Endothelial cell of umbilical vein (primary cell): ENCODE measurements at regions not wholly inside any gene's neighbourhood (a gene's known extent, or its start where the extent isn't known, plus 50 kb on each side); places are given as distances from the start of the nearest gene placed in this dataset.

Experiments
- BruUV-seq: library from RNA; stranded (reverse); fragments of 400-500 nt; replicated peaks from 2 replicates; lab custom pipeline; 2021; lab: Mats Ljungman, UMichigan
- CTCF ChIA-PET: fragments of 300-600, 350-600 bp; sonication (Branson Sonifier 250); formaldehyde crosslinking; loops from one replicate; lab custom pipeline; 2021; ENCODE audit warnings: antibody characterized with exemption, inconsistent platforms; lab: Charles Lee
- POLR2A ChIA-PET: fragments of 300-600, 350-600 bp; sonication (Branson Sonifier 250); formaldehyde crosslinking; loops from one replicate; lab custom pipeline; 2021; ENCODE audit warnings: antibody characterized with exemption, inconsistent platforms; lab: Charles Lee
- DNase-seq: peaks from one replicate; pipeline ENCODE4 v3.0.0-alpha.2; 2011; ENCODE audit warnings: low read depth, low spot score
- FAIRE-seq: peaks from 2 replicates; lab custom pipeline; 2011; peaks lifted over from hg19 to GRCh38; lab: Jason Lieb, UNC
- H2AFZ ChIP-seq: 2 replicates; pipeline ENCODE4 v1.6.0; 2012; ENCODE audit warnings: low read depth, low read length, control low read depth, inconsistent platforms
- H3K27ac ChIP-seq: 2 replicates; pipeline ENCODE4 v1.5.1; 2011; ENCODE audit warnings: low read depth, mild to moderate bottlenecking, control low read depth, low read length, moderate library complexity; ENCODE audit not compliant: insufficient read depth
- H3K27me3 ChIP-seq, 2 experiments: 2 replicates each; pipeline versions ENCODE4 v1.6.0 to v1.6.1; 2011; ENCODE audit warnings: low read length in 2 of 2, mixed read lengths in 1 of 2; ENCODE audit not compliant: control insufficient read depth in 2 of 2, insufficient read depth in 2 of 2
- H3K36me3 ChIP-seq, 2 experiments: 2 replicates in 1 of 2; 3 replicates in 1 of 2; pipeline ENCODE4 v1.5.1; 2011; ENCODE audit warnings: low read length in 2 of 2, mild to moderate bottlenecking in 1 of 2, moderate library complexity in 1 of 2; ENCODE audit not compliant: control insufficient read depth in 2 of 2, insufficient read depth in 2 of 2; ENCODE audit errors: extremely low read depth in 1 of 2
- H3K4me1 ChIP-seq: 3 replicates; pipeline ENCODE4 v1.5.1; 2011; ENCODE audit warnings: mild to moderate bottlenecking, low read length; ENCODE audit not compliant: control insufficient read depth, insufficient read depth; ENCODE audit errors: extremely low read depth
- H3K4me2 ChIP-seq: 2 replicates; pipeline ENCODE4 v1.6.1; 2011; ENCODE audit warnings: low read length, control low read depth, mixed read lengths; ENCODE audit not compliant: insufficient read depth
- H3K4me3 ChIP-seq, 3 experiments: fragments of 200-600 bp in 1 of 3; sonication (generic), shearing (Covaris generic) in 1 of 3; replicated peaks in 1 of 3; 2 replicates each; pipeline ENCODE4 v1.5.1; 2011 to 2016; ENCODE audit warnings: control low read depth in 3 of 3, low read length in 3 of 3, mild to moderate bottlenecking in 2 of 3, inconsistent platforms in 1 of 3, low read depth in 1 of 3, moderate library complexity in 1 of 3; ENCODE audit not compliant: insufficient read depth in 1 of 3
- H3K79me2 ChIP-seq: 2 replicates; pipeline ENCODE4 v1.6.0; 2012; ENCODE audit warnings: low read length, inconsistent platforms; ENCODE audit not compliant: control insufficient read depth, insufficient read depth
- H3K9ac ChIP-seq: replicated peaks from 2 replicates; pipeline ENCODE3; 2011; ENCODE audit warnings: low read length, control low read depth; ENCODE audit not compliant: insufficient read depth; ENCODE audit errors: extremely low read depth
- H3K9me1 ChIP-seq: replicated peaks from 3 replicates; pipeline ENCODE4 v1.6.0; 2011; ENCODE audit warnings: mild to moderate bottlenecking, low read length; ENCODE audit not compliant: control insufficient read depth, insufficient read depth; ENCODE audit errors: extremely low read depth
- H3K9me3 ChIP-seq: replicated peaks from 2 replicates; pipeline ENCODE4 v1.5.1; 2012; ENCODE audit warnings: low read length, inconsistent platforms; ENCODE audit not compliant: control insufficient read depth, insufficient read depth
- H4K20me1 ChIP-seq: replicated peaks from 2 replicates; pipeline ENCODE3; 2011; ENCODE audit warnings: mild to moderate bottlenecking, low read length; ENCODE audit not compliant: control insufficient read depth, insufficient read depth; ENCODE audit errors: extremely low read depth
- CTCF ChIP-seq, 2 donors: IDR thresholded peaks; 1 replicate in 1 of 2; 2 replicates in 1 of 2; pipeline ENCODE4 v1.5.1; 2011; ENCODE audit warnings: low read length in 2 of 2, mild to moderate bottlenecking in 2 of 2, moderate library complexity in 2 of 2, control low read depth in 1 of 2, inconsistent platforms in 1 of 2, low read depth in 1 of 2; ENCODE audit not compliant: insufficient read depth in 1 of 2; ENCODE audit errors: extremely low read depth in 1 of 2
- EZH2 ChIP-seq: IDR thresholded peaks from 2 replicates; pipeline ENCODE4 v1.6.1; 2012; ENCODE audit warnings: borderline replicate concordance, low read depth, mild to moderate bottlenecking, moderate library complexity, low read length, inconsistent platforms; ENCODE audit not compliant: severe bottlenecking
- FOS ChIP-seq: IDR thresholded peaks from 2 replicates; pipeline ENCODE4 v1.6.1; 2011; ENCODE audit warnings: mild to moderate bottlenecking, low read length, moderate library complexity, borderline replicate concordance; ENCODE audit not compliant: insufficient read depth
- GATA2 ChIP-seq: IDR thresholded peaks from 2 replicates; pipeline ENCODE4 v1.7.0; 2011; ENCODE audit warnings: low read depth, mild to moderate bottlenecking, moderate library complexity, mixed read lengths, low read length; ENCODE audit not compliant: insufficient read length, insufficient read depth
- JUN ChIP-seq: IDR thresholded peaks from 2 replicates; pipeline ENCODE4 v1.6.1; 2011; ENCODE audit warnings: borderline replicate concordance, low read depth; ENCODE audit not compliant: insufficient read length, insufficient read depth
- MYC ChIP-seq: IDR thresholded peaks from one replicate; pipeline ENCODE4 v1.6.1; 2011; ENCODE audit warnings: mild to moderate bottlenecking, low read depth, low read length
- POLR2A ChIP-seq: IDR thresholded peaks from 2 replicates; pipeline ENCODE4 v1.6.1; 2012; ENCODE audit warnings: low read depth, mild to moderate bottlenecking, control low read depth, low read length
- dilution Hi-C: fragments of 300-500 bp; cut with MboI; formaldehyde crosslinking; loops from one replicate; pipeline ENCODE4 v1.15.0; 2019; ENCODE audit warnings: low sequenced_read_pairs; ENCODE audit not compliant: extremely low pct_ligation_motif_present
- intact Hi-C: fragments of 100-400 bp; cut with micrococcal nuclease; formaldehyde crosslinking; loops from one replicate; pipeline ENCODE4 v1.10.0; 2022
- TF ChIP-seq, protein P1 (sequence below): IDR thresholded peaks from 2 replicates; pipeline ENCODE4 v1.6.1; 2011; ENCODE audit not compliant: insufficient read depth, insufficient read length

DNA sequence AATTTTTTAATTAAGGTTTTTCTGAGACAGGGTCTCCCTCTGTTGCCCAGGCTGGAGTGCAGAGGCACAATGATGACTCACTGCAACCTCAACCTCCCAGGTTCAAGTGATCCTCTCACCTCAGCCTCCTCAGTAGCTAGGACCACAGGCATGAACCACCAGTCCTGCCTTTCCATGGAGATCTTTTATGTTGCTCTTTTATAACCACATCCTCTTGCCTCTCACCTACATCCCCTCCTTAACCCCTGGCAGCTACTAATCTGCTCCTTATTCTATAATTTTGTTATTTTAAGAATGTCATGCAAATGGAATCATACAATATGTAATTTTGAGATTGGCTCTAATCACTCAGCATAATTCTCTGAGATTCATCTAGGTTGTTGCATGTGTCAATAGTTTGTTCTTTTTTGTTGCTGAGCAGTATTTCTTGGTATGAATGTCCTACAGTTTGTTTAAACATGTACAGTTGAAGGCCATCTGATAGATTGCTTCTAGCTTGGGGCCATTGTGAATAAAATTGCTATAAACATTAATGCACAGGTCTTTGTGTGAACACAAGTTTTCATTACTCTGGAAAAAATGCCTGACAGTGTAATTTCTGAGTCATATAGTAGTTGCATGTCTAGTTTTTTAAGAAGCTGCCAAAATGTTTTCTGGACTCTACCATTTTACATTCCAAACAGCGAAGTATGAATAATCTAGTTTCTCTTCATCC is 249.2 kb upstream of the AMIGO2 start:
- no peak overlapping the region for H2AFZ ChIP-seq

More for the DNA sequence above, 249.2 kb upstream of the AMIGO2 start:
- ChIA-PET POLR2A (no interaction called here), CTCF (no interaction called here)
- H3K79me2 ChIP-seq: no peaks in the 10 kb centered on the region
- DNase-seq (no peak), FAIRE-seq (no peak)
- H3K9me1 ChIP-seq: no peaks in the 10 kb centered on the region
- BruUV-seq: no TSS peak
- intact Hi-C loops (no loop called here), dilution Hi-C loops (no loop called here)
- no peaks in the 10 kb centered on the region for H3K4me1 ChIP-seq
- no peak overlapping the region for H3K4me3 ChIP-seq
- H3K27ac ChIP-seq: no peak overlapping the region
- no peaks in the 10 kb centered on the region for H4K20me1 ChIP-seq
- no peak overlapping the region for H3K9ac ChIP-seq
- H3K36me3 ChIP-seq: no peaks in the 10 kb centered on the region
- H3K4me2 ChIP-seq: no peak overlapping the region
- no peaks in the 10 kb centered on the region for H3K9me3 ChIP-seq
- TF ChIP-seq CTCF (IDR thresholded peaks at IDR 0.05; ENCODE audit: extremely low read depth in 1 of 2, insufficient read depth in 1 of 2, low read depth in 1 of 2, low read length in 2 of 2): no peak
- TF ChIP-seq FOS: no peak
- TF ChIP-seq MYC: no peak
- TF ChIP-seq JUN: no peak
- no peak for TF ChIP-seq EZH2
- no peak for TF ChIP-seq GATA2
- no peak for TF ChIP-seq POLR2A
- TF ChIP-seq, protein P1, sequence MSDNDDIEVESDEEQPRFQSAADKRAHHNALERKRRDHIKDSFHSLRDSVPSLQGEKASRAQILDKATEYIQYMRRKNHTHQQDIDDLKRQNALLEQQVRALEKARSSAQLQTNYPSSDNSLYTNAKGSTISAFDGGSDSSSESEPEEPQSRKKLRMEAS: no peak
- H3K27me3 ChIP-seq: no peaks in the 10 kb centered on the region
